Spleen (tissue), 11 donors: ENCODE measurements at regions not wholly inside any gene's neighbourhood (a gene's known extent, or its start where the extent isn't known, plus 50 kb on each side); places are given as distances from the start of the nearest gene placed in this dataset.
A peak's percentile ranks its signal among the peaks of the same experiment; 100 is the strongest.
"Not testable (repeated sequence)": the region's sequence is repeated elsewhere in the genome, so short reads cannot be mapped to it uniquely, and the experiment has no call there.

Experiments
- DNase-seq: peaks from one replicate; pipeline ENCODE4 v3.0.0-alpha.2; 2020
- H3K27ac ChIP-seq, 8 donors: fragments of 200-600 bp; sonication (generic) in 7 of 8; 1 replicate in 4 of 8; 2 replicates in 4 of 8; pipeline versions ENCODE4 v1.5.0 to v1.8.0; 2016 to 2021; ENCODE audit warnings: inconsistent platforms in 4 of 8, mild to moderate bottlenecking in 4 of 8, moderate library complexity in 1 of 8
- H3K27me3 ChIP-seq, 7 donors: fragments of 200-600 bp; sonication (generic) in 6 of 7; replicated peaks in 1 of 7; 1 replicate in 4 of 7; 2 replicates in 3 of 7; pipeline versions ENCODE4 v1.5.0 to v1.8.0; 2016 to 2021; ENCODE audit warnings: inconsistent platforms in 3 of 7, mild to moderate bottlenecking in 1 of 7
- H3K36me3 ChIP-seq, 6 donors: fragments of 200-600 bp; sonication (generic) in 5 of 6; 1 replicate in 4 of 6; 2 replicates in 2 of 6; pipeline versions ENCODE4 v1.5.0 to v1.8.0; 2016 to 2021; ENCODE audit warnings: inconsistent platforms in 2 of 6
- H3K4me1 ChIP-seq, 6 donors: fragments of 200-600 bp; sonication (generic) in 5 of 6; 1 replicate in 3 of 6; 2 replicates in 3 of 6; pipeline versions ENCODE4 v1.5.0 to v1.8.0; 2016 to 2021; ENCODE audit warnings: inconsistent platforms in 3 of 6
- H3K4me3 ChIP-seq, 8 donors: fragments of 200-600 bp; sonication (generic) in 7 of 8; 1 replicate in 4 of 8; 2 replicates in 4 of 8; pipeline versions ENCODE4 v1.5.0 to v1.8.0; 2016 to 2021; ENCODE audit warnings: inconsistent platforms in 4 of 8, mild to moderate bottlenecking in 4 of 8, moderate library complexity in 2 of 8
- H3K9me3 ChIP-seq, 8 donors: fragments of 200-600 bp; sonication (generic) in 7 of 8; 1 replicate in 4 of 8; 2 replicates in 4 of 8; pipeline versions ENCODE4 v1.5.0 to v1.8.0; 2016 to 2021; ENCODE audit warnings: inconsistent platforms in 4 of 8
- CTCF ChIP-seq, 11 experiments: fragments of 200-600 bp in 7 of 11; fragments of 450-650 bp in 4 of 11; sonication (generic) in 4 of 11; IDR thresholded peaks in 8 of 11; conservative IDR thresholded peaks in 3 of 11; 1 replicate in 7 of 11; 2 replicates in 4 of 11; pipeline versions ENCODE4 v1.4.0 to v1.8.0; 2016 to 2021; ENCODE audit warnings: antibody characterized with exemption in 11 of 11, inconsistent platforms in 4 of 11, mild to moderate bottlenecking in 1 of 11
- POLR2A ChIP-seq, 3 donors: fragments of 450-650 bp; IDR thresholded peaks; one replicate each; pipeline ENCODE4 v1.5.1; 2017; ENCODE audit warnings: antibody characterized with exemption in 3 of 3, mild to moderate bottlenecking in 1 of 3
- POLR2AphosphoS5 ChIP-seq, 3 donors: sonication (generic); formaldehyde crosslinking; IDR thresholded peaks; one replicate each; pipeline ENCODE4 v1.5.1; 2017; ENCODE audit warnings: antibody characterized with exemption in 3 of 3
- WGBS, 5 donors: extraction: QIAGEN DNeasy Blood & Tissue Kit in 3 of 5; methylation state at CpG; one replicate each; pipeline versions ENCODE4 v1.1.5 to v1.1.7; 2013 to 2018; 5-methylcytosine and 5-hydroxymethylcytosine counted together
- intact Hi-C: fragments of 100-400 bp; cut with DNase I; formaldehyde crosslinking; loops from one replicate; pipeline ENCODE4 v1.15.0; 2023; ENCODE audit warnings: low total_unique reads
- donor health status: healthy with polysubstance abuse.
- donor health status: DM: no; HTN: no; CAD: no; lungs with moderate emphysema.
- donor health status: DM: no; HTN: no; CAD: no.
- donor health status: Bipolar disorder and iron deficiency.
- donor health status: healthy.
- donor health status: DM: no; HTN: no; CAD: no.
- donor health status: DM: yes; HTN: yes; CAD: no.

GRCh38 chr7:81482600-81483186 is 287.2 kb downstream of the HGF start:
- TF ChIP-seq CTCF (IDR thresholded peaks at IDR 0.05 in 8 of 11, conservative IDR thresholded peaks at IDR 0.05 in 3 of 11) (peak in 8 of 11 experiments; percentile 33 to 69 (median 59)), POLR2A (IDR thresholded peaks at IDR 0.05) (no peak)
- no peak overlapping the region for H3K27ac ChIP-seq
- H3K36me3 ChIP-seq = no peaks in the 10 kb centered on the region
- peaks cover 0 to 3% (median 0%) of the 10 kb centered on the region in 7 donors for H3K27me3 ChIP-seq
- H3K4me1 ChIP-seq = no peaks in the 10 kb centered on the region
- no peaks in the 10 kb centered on the region for H3K9me3 ChIP-seq
- WGBS, 5 donors = 3 to 9% (median 5%) methylated on average over 2 of the region's 2 CpGs
- no peak overlapping the region for H3K4me3 ChIP-seq
- DNase-seq = no peak
- intact Hi-C loops = loop anchor here (5.0 kb wide), 1 partner anchor 1090 kb away; no protein-coding TSS in a partner anchor

- H3K27me3 ChIP-seq = peaks cover 0 to 3% (median 0%) of the 10 kb centered on the region in 7 donors
- WGBS, 5 donors = 50 to 94% (median 79%) methylated on average over 1 to 5 of the region's 5 CpGs
- H3K4me3 ChIP-seq = no peak overlapping the region
- no peaks in the 10 kb centered on the region for H3K9me3 ChIP-seq
- no peaks in the 10 kb centered on the region for H3K36me3 ChIP-seq
- no peak for DNase-seq
- intact Hi-C loops = no loop called here
- H3K27ac ChIP-seq = no peak overlapping the region
- TF ChIP-seq POLR2A (IDR thresholded peaks at IDR 0.05) = no peak
- TF ChIP-seq CTCF (IDR thresholded peaks at IDR 0.05 in 8 of 11, conservative IDR thresholded peaks at IDR 0.05 in 3 of 11) = no peak
- no peak for TF ChIP-seq POLR2AphosphoS5 (IDR thresholded peaks at IDR 0.05)
- no peaks in the 10 kb centered on the region for H3K4me1 ChIP-seq
Observed at GRCh38 chr7:81478664-81479063, 291.2 kb downstream of the HGF start.

GRCh38 chr7:81478201-81478600 is 291.6 kb downstream of the HGF start:
- H3K9me3 ChIP-seq, DNase-seq, H3K27ac ChIP-seq, H3K4me1 ChIP-seq, H3K4me3 ChIP-seq, H3K36me3 ChIP-seq, H3K27me3 ChIP-seq, intact Hi-C loops: not testable (repeated sequence)
- 55 to 87% (median 71%) methylated on average over 3 of the region's 3 CpGs for WGBS, 5 donors

GRCh38 chr7:81473236-81473635 is 296.6 kb downstream of the HGF start:
- H3K27ac ChIP-seq = no peak overlapping the region
- no peaks in the 10 kb centered on the region for H3K4me1 ChIP-seq
- TF ChIP-seq POLR2AphosphoS5 (IDR thresholded peaks at IDR 0.05) (no peak), POLR2A (IDR thresholded peaks at IDR 0.05) (no peak), CTCF (IDR thresholded peaks at IDR 0.05 in 8 of 11, conservative IDR thresholded peaks at IDR 0.05 in 3 of 11) (no peak)
- no peak overlapping the region for H3K4me3 ChIP-seq
- whole genome bisulfite sequencing, 5 donors = 55 to 69% (median 65%) methylated on average over 6 of the region's 6 CpGs
- H3K36me3 ChIP-seq = no peaks in the 10 kb centered on the region
- intact Hi-C loops = loop anchor here (5.0 kb wide), 1 partner anchor 776 kb away; no protein-coding TSS in a partner anchor
- no peak for DNase-seq
- no peaks in the 10 kb centered on the region for H3K9me3 ChIP-seq
- H3K27me3 ChIP-seq = no peaks in the 10 kb centered on the region
